HG02623 (cell line): ENCODE measurements at regions not wholly inside any gene's neighbourhood (a gene's known extent, or its start where the extent isn't known, plus 50 kb on each side); places are given as distances from the start of the nearest gene placed in this dataset.
"Not testable (repeated sequence)": the region's sequence is repeated elsewhere in the genome, so short reads cannot be mapped to it uniquely, and the experiment has no call there.

ENCODE experiments used
- ATAC-seq: cut with Tn5 transposase; IDR thresholded peaks from one replicate; pipeline ENCODE4 v1.9.1; 2021; ENCODE audit warnings: moderate library complexity; ENCODE audit not compliant: unreplicated experiment

DNA sequence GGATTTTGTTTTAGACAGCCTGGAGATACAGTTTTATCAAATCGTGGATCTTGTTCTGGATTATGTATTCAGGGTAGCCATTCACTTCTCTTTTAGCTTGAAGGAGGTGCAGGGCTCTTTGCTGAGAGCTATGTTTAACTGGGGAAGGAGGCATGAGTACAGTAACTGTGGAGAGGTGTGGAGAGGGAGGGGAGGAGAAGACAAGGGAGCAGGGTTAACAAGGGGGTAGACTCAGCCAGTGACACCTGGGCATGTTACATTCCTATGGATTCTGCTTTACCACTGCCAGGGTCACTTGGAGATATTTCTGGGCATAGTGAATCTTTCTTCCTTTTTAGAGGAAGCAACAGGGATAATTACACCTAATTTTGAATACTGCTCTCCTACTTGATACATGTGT, 536.0 kb downstream of the TMEM135 start:
- ATAC-seq, result no peak

- ATAC-seq, result no peak
Measured at GRCh38 chr11:87572881-87573280, 535.1 kb downstream of the TMEM135 start.

DNA sequence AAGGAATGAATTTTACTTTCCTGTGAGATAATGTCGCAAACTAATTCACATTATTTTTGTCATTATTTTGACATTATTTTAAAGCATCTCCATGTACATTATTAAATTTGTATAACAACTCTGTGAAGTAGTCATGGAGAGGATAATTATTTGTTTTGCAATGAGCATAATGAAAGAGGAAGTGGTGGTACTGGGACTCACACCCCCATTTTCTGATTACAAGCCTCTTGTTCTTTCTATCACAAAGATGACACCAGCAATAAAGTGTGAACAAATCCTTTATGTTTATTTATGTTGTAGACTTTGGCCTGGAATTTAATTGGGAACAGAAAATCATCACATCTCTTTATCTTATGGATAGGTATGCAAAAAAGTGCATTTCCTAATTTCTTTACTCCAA, 522.6 kb downstream of the TMEM135 start:
- ATAC-seq, result no peak

DNA sequence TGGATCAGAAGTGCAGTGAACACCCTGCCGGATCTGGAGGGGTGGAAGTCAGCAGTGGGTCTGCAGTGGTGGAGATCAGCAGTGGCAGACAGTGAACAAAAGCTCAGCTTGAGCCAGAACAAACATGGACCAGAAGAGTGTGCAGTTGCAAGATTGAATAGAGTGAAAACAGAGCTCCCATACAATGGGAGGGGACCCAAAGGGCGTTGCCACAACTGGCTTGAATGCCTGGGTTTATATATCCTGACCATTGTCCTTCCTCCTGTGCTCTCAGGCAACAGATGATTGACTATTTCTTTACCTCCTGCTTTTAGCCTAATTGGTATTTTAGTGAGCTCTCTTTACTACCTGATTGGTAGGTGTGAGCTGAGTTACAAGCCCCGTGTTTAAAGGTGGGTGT, 522.1 kb downstream of the TMEM135 start:
- ATAC-seq, result not testable (repeated sequence)

DNA sequence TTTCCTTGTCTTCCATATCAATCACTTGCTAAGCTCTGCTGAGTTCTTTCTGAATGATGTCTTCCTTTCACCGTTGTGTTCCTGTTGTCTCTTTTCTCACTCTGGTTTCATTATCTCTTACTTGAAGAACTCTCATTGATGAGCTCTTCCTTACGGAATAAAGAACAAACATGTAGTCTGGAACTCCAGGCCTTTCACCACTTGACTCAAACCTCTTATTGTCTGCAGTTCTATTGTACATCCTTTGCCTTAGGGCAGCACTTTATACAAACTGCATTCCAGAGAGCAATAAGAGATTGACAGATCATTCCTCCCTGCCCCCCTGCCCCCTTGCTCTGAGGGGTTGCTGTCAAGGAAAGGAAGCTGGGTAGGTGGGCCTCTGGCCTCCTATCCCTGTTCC, 517.4 kb downstream of the TMEM135 start:
- ATAC-seq, result no peak

- ATAC-seq, result no peak
Measured at GRCh38 chr11:87548797-87549196, 511.1 kb downstream of the TMEM135 start.

DNA sequence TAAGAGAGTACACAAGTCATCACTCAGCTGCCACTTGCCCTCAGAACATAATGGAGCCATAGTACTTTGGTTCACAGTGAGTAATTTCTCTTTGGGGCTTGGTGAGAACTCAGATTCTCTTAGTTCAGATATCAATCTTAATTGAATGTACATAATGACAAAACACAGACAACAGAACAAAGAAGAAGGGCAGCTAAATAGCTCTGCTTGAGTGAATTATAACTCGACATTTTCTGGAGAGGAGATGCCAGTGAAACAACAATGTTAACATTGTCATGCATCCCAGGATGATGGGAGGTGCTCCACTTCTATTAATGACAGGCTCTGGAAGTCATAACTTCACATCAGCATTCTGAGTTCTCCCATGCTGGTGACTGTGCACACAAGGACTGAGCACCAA, 508.1 kb downstream of the TMEM135 start:
- no peak for ATAC-seq

- ATAC-seq, result no peak
Measured at GRCh38 chr11:87539596-87539995, 501.9 kb downstream of the TMEM135 start.

- no peak for ATAC-seq
Measured at GRCh38 chr11:87536565-87536964, 498.8 kb downstream of the TMEM135 start.

- no peak for ATAC-seq
Measured at GRCh38 chr11:87536016-87536415, 498.3 kb downstream of the TMEM135 start.

DNA sequence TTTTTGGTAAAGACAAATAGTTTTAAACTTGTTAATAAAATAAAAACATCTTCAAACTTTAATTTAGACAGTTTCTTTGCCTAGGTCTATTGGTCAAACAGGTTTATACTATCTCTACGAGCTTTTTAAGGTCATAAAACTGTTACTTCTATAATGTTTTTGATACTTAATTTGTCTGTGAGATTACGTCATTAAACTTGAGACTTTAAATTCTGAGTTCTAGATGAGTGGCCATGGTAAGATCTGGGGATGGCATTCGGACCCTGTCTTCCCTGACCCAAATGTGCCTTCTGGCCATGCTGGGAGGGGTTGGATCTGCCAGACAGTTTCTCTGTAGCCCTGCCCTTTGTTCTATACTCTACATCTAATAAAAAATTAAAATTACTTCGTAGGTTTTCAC, 497.8 kb downstream of the TMEM135 start:
- no peak for ATAC-seq

- ATAC-seq, result not testable (repeated sequence)
Measured at GRCh38 chr11:87531835-87532234, 494.1 kb downstream of the TMEM135 start.

DNA sequence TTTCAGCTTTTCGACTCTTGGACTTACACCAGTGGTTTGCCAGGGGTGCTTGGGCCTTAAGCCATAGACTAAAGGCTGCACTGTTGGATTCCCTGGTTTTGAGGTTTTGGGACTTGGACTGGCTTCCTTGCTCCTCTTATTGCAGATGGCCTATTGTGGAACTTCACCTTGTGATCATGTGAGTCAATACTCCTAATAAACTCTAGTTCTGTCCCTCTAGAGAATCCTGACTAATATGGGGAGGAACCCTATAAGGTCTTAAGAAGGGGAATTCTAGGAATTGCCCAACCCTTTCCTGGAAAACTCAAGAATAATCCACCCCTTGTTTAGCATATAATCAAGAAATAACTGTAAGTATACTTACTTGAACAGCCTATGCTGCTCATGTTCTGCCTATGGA, 491.8 kb downstream of the TMEM135 start:
- ATAC-seq, result no peak

DNA sequence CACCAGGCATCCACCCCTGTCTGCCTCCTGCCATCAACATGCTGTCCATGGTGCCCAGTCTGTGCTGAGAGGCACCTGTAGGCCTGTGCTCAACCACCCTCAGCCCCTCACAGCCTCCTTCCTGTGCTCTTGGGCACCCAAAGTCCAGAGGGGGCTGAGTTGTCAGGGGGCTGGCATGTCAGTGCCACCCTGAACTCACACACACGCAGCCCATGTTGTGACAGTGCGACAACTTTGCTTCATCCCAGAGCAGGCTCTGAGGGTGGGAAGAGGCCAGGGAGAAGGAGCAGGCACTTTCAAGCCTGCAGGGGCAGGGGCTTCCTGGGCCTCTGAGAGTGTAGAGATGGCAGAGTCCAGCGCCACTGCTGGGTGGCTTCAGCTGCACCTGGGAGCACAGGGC, 491.0 kb downstream of the TMEM135 start:
- ATAC-seq, result no peak

GRCh38 chr11:87523276-87523675, 485.5 kb downstream of the TMEM135 start:
- no peak for ATAC-seq

- ATAC-seq, result no peak
Measured at GRCh38 chr11:87518266-87518665, 480.5 kb downstream of the TMEM135 start.

- ATAC-seq, result no peak
Measured at GRCh38 chr11:87517351-87517750, 479.6 kb downstream of the TMEM135 start.

GRCh38 chr11:87507722-87508121, 470.0 kb downstream of the TMEM135 start:
- ATAC-seq, result not testable (repeated sequence)

- not testable (repeated sequence) for ATAC-seq
Measured at GRCh38 chr11:87506946-87507345, 469.2 kb downstream of the TMEM135 start.

DNA sequence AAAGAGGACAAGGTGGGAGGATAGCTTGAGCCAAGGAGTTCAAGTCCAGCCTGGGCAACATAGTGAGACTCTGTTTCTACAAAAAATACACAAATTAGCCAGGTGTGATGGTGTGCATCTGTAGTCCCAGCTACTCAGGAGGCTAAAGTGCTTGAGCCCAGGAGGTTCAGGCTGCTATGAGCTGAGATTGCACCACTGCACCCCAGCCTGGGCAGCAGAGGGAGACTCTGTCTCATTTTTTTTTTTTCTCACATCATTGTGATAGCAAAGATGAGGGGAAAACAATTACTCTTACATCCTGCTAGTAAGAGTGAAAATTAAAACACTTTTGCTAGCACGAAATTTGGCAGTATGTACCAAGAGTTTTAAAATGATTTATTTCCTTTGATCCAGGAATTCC, 463.7 kb downstream of the TMEM135 start:
- no peak for ATAC-seq

DNA sequence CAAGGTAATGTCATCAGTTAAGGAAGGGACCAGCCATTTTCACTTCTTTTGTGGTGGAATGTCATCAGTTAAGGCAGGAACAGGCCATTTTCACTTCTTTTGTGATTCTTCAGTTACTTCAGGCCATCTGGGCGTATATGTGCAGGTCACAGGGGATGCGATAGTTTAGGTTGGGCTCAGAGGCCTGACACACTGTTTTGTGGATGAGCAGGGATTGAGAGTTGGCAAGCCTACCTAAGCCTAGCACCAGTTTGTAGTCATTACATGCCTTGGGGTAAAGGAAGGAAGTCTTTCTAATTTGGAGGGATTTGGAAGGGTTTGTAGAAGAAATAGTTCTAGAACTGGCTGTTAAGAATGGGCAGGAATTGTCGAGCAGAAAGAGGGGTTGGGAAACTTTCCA, 457.2 kb downstream of the TMEM135 start:
- ATAC-seq, result not testable (repeated sequence)

DNA sequence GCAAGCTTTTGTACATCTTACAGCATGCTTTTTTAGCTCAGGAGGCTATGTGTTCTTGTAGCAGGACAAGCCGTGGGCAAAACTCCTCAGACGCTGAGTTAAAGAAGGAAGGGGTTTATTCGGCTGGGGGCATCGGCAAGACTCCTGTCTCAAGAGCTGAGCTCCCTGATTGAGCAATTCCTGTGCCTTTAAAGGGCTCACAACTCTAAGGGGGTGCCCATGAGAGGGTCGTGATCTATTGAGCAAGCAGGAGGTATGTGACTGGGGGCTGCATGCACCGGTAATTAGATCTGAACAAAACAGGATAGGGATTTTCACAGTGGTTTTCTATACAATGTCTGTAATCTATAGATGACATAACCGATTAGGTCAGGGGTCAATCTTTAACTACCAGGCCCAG, 456.3 kb downstream of the TMEM135 start:
- ATAC-seq, result not testable (repeated sequence)

- no peak for ATAC-seq
Measured at GRCh38 chr11:87493516-87493915, 455.8 kb downstream of the TMEM135 start.

DNA sequence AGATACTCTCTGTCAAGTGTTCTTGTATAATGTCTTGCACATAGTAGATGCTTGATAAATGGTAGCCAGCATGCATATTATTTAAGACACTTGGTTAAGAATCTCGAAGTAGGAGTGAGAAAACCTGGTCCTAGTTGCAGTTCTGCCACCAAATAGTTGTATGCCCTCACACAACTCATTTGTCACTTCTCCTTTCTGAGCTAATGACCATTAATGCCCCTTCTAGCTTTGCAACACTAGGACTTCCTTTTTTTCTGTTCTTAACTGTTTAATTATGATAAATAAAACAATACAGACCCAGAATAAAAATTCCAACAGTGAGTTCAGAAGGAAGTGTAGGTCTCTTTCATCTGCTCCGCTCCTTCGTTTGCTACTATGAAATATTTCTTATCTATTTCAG, 453.6 kb downstream of the TMEM135 start:
- ATAC-seq, result no peak
